Esophagus squamous epithelium (tissue), 4 donors: ENCODE measurements at regions not wholly inside any gene's neighbourhood (a gene's known extent, or its start where the extent isn't known, plus 50 kb on each side); places are given as distances from the start of the nearest gene placed in this dataset.

Experiments used
- POLR2A ChIP-seq, 4 donors: fragments of 450-650 bp; IDR thresholded peaks; one replicate each; pipeline ENCODE4 v1.6.1; 2017; ENCODE audit warnings: antibody characterized with exemption in 4 of 4, mild to moderate bottlenecking in 4 of 4, moderate library complexity in 3 of 4
- TF ChIP-seq, protein P1 (sequence below), 6 experiments: fragments of 450-650 bp in 4 of 6; fragments of 200-600 bp in 2 of 6; sonication (generic) in 2 of 6; IDR thresholded peaks; one replicate each; pipeline ENCODE4 v1.5.1; 2016 to 2019; ENCODE audit warnings: antibody characterized with exemption in 6 of 6, mild to moderate bottlenecking in 4 of 6, moderate library complexity in 4 of 6

DNA sequence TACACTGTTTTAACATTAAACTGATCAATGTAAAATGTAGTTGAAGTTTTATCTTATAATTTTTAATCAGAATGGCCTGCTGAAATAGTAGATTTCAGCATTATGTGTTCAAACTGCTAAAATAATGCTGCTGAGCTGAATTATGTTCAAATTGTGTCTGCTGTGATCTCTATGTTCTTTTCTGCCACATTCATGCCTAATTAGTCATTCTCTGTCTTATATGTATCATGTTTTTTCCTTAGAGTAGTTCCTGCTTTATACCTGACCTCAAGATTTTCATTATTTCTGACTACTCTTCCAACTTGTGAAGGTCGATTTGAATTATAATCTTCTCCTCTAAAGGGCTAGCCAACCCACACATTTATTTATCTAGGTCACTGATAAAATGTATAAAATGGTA is 476.7 kb upstream of the EPHA7 start:
- TF ChIP-seq, protein P1, sequence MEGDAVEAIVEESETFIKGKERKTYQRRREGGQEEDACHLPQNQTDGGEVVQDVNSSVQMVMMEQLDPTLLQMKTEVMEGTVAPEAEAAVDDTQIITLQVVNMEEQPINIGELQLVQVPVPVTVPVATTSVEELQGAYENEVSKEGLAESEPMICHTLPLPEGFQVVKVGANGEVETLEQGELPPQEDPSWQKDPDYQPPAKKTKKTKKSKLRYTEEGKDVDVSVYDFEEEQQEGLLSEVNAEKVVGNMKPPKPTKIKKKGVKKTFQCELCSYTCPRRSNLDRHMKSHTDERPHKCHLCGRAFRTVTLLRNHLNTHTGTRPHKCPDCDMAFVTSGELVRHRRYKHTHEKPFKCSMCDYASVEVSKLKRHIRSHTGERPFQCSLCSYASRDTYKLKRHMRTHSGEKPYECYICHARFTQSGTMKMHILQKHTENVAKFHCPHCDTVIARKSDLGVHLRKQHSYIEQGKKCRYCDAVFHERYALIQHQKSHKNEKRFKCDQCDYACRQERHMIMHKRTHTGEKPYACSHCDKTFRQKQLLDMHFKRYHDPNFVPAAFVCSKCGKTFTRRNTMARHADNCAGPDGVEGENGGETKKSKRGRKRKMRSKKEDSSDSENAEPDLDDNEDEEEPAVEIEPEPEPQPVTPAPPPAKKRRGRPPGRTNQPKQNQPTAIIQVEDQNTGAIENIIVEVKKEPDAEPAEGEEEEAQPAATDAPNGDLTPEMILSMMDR (IDR thresholded peaks at IDR 0.05), result no peak
- no peak for TF ChIP-seq POLR2A (IDR thresholded peaks at IDR 0.05)
